ENCODE measurements at regions not wholly inside any gene's neighbourhood (a gene's known extent, or its start where the extent isn't known, plus 50 kb on each side); places are given as distances from the start of the nearest gene placed in this dataset.

DNA sequence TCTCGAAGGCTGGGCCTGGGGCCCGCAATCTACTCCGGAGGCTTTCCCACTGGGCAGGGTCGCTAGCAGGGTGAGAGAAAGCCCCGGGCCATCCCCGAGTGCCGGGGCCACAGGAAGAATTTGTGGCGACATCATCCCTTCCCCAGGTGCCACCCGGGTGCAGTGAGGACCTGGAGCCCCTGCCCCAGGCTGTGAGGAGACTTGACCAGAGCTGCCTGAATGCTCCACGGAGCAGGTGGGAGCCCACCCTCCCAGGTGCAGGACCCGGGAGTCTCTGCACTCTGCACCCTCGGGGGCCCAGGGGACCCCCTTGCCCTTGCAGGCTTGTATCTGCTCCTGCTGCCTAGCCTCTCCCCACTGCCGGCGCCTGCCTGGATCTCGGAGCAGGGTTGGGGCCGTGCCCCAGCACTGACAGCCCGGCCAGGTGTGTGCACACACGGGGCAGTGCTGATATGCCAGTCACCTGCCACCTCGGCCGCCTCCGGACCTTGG lies 67.5 kb upstream of the RGS7 start:
- DNase-seq (ENCODE audit: low read depth) = no peak
- TF ChIP-seq, protein P1, sequence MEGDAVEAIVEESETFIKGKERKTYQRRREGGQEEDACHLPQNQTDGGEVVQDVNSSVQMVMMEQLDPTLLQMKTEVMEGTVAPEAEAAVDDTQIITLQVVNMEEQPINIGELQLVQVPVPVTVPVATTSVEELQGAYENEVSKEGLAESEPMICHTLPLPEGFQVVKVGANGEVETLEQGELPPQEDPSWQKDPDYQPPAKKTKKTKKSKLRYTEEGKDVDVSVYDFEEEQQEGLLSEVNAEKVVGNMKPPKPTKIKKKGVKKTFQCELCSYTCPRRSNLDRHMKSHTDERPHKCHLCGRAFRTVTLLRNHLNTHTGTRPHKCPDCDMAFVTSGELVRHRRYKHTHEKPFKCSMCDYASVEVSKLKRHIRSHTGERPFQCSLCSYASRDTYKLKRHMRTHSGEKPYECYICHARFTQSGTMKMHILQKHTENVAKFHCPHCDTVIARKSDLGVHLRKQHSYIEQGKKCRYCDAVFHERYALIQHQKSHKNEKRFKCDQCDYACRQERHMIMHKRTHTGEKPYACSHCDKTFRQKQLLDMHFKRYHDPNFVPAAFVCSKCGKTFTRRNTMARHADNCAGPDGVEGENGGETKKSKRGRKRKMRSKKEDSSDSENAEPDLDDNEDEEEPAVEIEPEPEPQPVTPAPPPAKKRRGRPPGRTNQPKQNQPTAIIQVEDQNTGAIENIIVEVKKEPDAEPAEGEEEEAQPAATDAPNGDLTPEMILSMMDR (conservative IDR thresholded peaks at IDR 0.05; ENCODE audit: low read depth, low read length) = no peak
- peak overlapping the region; percentile 62 for H3K4me3 ChIP-seq (ENCODE audit: low read depth, low read length)

DNA sequence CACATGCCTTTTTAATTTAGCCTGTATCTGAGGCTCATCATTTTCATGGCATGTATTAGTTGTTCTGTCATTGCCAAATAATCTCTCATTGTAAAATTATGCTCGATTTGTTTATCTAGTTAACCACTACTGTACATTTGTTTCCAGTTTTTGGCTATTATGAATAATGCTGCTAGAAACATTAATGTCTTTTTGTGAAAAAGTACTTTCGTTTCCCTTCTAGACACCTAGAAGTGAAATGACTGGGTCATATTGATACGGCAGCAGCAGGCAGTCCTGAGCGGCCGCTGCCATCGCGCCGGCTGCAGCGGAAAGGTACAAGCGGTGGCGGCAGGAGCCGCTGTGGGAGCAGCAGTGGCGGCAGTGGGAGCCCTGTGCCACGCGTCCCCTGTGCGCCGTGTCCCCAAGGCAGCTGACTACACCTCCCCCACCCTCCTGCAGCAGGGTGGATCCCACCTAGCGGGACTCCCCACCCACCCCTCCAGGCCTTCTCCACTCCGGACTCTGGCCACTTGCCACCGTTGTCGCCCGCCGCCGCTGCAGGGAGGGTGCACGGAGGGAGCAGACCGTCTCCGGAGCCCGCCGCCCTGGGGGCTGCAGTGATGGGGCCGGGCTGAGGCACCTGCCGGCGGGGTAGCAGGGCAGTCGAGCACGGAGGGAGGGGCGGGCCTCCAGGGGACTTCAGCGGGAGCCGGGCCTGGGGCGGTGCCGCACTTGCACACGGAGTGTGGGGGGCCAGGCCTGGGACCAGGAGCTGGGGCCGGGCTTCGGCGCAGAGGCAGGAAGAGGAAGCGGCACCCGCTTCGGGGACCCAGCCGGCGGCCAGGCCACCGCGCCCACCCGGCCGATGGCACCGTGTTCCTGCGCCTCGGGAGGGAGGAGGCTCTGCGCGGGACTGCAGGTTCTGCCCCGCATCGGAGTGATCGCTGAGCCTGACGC lies 66.8 kb upstream of the RGS7 start:
- no peak for DNase-seq (ENCODE audit: low read depth)
- peak overlapping the region; percentile 62 for H3K4me3 ChIP-seq (ENCODE audit: low read depth, low read length)
- TF ChIP-seq, protein P1 (conservative IDR thresholded peaks at IDR 0.05; ENCODE audit: low read depth, low read length) = peak; percentile 9

DNA sequence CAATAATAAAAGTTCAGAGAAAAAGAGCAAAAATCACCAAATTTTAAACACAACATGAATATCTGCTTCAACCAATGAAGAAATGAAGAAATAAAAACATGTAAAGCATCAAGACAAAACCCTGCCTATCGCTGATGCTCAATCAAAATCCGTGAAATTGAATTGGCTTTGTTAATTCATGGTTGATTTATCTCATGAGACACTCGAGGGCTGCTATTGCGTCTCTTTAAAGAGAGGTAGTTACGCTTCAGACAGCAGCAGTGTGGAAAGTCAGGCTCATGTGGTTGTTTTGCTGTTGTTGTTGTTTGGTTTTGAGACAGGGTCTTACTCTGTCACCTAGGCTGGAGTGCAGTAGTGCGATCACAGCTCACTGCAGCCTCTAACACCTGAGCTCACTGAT lies 65.5 kb upstream of the RGS7 start:
- TF ChIP-seq, protein P1 (conservative IDR thresholded peaks at IDR 0.05; ENCODE audit: low read depth, low read length) = no peak
- DNase-seq (ENCODE audit: low read depth) = no peak
- H3K4me3 ChIP-seq (ENCODE audit: low read depth, low read length) = no peak overlapping the region

GRCh38 chr1:241419986-241420385 lies 63.0 kb upstream of the RGS7 start:
- no peak for DNase-seq (ENCODE audit: low read depth)
- TF ChIP-seq, protein P1 (conservative IDR thresholded peaks at IDR 0.05; ENCODE audit: low read depth, low read length) = no peak
- H3K4me3 ChIP-seq (ENCODE audit: low read depth, low read length) = no peak overlapping the region

DNA sequence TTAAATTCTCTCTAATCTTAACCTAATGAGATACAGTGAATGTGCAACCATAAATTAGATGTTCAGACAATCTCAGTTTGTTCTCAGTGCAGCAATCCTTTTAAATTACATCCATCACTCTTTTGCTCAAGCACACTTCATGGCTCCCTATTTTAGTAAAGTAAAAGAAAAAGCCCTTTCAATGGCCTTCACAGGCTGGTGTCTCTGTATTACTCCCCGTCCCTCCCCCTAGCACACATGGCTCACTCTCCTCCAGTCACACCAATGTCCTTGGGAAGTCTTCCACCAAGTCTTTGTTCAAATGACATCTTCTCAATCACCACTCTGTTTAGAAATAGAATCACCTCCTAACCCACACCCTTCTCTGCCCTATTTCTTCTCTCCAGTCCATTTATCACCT lies 60.3 kb upstream of the RGS7 start:
- no peak for DNase-seq (ENCODE audit: low read depth)
- H3K4me3 ChIP-seq (ENCODE audit: low read depth, low read length) = no peak overlapping the region
- TF ChIP-seq, protein P1 (conservative IDR thresholded peaks at IDR 0.05; ENCODE audit: low read depth, low read length) = no peak

DNA sequence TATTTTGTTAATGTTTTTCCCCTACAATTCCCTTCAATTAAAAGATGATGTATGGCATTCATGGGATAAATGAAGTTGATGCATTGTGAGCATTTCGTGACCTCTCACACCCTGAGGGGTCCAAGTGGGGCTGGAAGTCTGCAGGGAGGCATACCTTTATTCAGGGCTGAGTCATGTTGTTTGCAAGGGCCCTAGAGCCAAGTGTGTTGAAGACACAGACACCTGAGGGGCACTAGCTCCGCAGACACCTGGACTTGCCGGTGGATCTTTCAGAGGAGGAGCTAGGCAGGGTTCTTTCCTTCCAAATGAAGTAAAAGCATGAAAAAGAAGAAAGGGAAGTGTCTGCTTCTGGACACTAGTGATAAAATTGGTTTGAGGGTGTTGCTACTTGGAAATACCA lies 57.0 kb upstream of the RGS7 start:
- TF ChIP-seq, protein P1 (conservative IDR thresholded peaks at IDR 0.05; ENCODE audit: low read depth, low read length) = no peak
- no peak for DNase-seq (ENCODE audit: low read depth)

More for the DNA sequence above, 57.0 kb upstream of the RGS7 start:
- no peak overlapping the region for H3K4me3 ChIP-seq (ENCODE audit: low read depth, low read length)

Measured in epithelial cell of proximal tubule (primary cell).